Psoas muscle (tissue), 7 donors: ENCODE measurements at regions not wholly inside any gene's neighbourhood (a gene's known extent, or its start where the extent isn't known, plus 50 kb on each side); places are given as distances from the start of the nearest gene placed in this dataset.

Experiments
- ATAC-seq, 4 donors: fragments of 200-7000 bp; cut with Tn5 transposase; one replicate each; pipeline ENCODE4 v1.9.1; 2020; ENCODE audit warnings: moderate library complexity in 3 of 4, mild to moderate bottlenecking in 2 of 4
- DNase-seq, 2 donors: peaks; one replicate each; pipeline ENCODE4 v3.0.0-alpha.2; 2020
- H3K27ac ChIP-seq: fragments of 200-600 bp; one replicate; pipeline ENCODE4 v1.8.0; 2022
- H3K27me3 ChIP-seq, 3 donors: fragments of 200-600 bp in 1 of 3; one replicate each; pipeline versions ENCODE4 v1.6.1 to v1.8.0; 2013 to 2022; ENCODE audit warnings: low read length in 2 of 3, mild to moderate bottlenecking in 2 of 3, moderate library complexity in 1 of 3; ENCODE audit not compliant: insufficient read depth in 3 of 3
- H3K36me3 ChIP-seq, 2 donors: fragments of 200-600 bp in 1 of 2; one replicate each; pipeline versions ENCODE4 v1.6.1 to v1.8.0; 2013 to 2022; ENCODE audit warnings: low read depth in 1 of 2, mild to moderate bottlenecking in 1 of 2, moderate library complexity in 1 of 2; ENCODE audit not compliant: insufficient read depth in 1 of 2
- H3K4me1 ChIP-seq: fragments of 200-600 bp; one replicate; pipeline ENCODE4 v1.8.0; 2022
- H3K4me3 ChIP-seq: fragments of 200-600 bp; one replicate; pipeline ENCODE4 v1.8.0; 2022; ENCODE audit warnings: mild to moderate bottlenecking
- H3K9me3 ChIP-seq: fragments of 200-600 bp; one replicate; pipeline ENCODE4 v1.8.0; 2022
- whole genome bisulfite sequencing, 3 donors: extraction: QIAGEN DNeasy Blood & Tissue Kit; methylation state at CpG; one replicate each; pipeline versions ENCODE4 v1.1.6 to v1.1.7; 2013; 5-methylcytosine and 5-hydroxymethylcytosine counted together
- intact Hi-C, 2 donors: fragments of 100-400 bp; cut with DNase I; formaldehyde crosslinking; loops; one replicate each; pipeline versions ENCODE4 v1.11.0 to v1.14.2; 2022
- TF ChIP-seq, protein P1 (sequence below): fragments of 200-600 bp; IDR thresholded peaks from one replicate; pipeline ENCODE4 v1.8.0; 2022; ENCODE audit warnings: antibody characterized with exemption
- donor health status: healthy with polysubstance abuse.
- donor health status: DM: no; HTN: no; CAD: no; lungs with moderate emphysema.
- donor health status: Bipolar disorder and iron deficiency.
- donor health status: healthy.
- donor health status: DM: yes; HTN: yes; CAD: no.
- donor health status: DM: no; HTN: no; CAD: no.
- donor health status: DM: yes; HTN: yes; CAD: no.

DNA sequence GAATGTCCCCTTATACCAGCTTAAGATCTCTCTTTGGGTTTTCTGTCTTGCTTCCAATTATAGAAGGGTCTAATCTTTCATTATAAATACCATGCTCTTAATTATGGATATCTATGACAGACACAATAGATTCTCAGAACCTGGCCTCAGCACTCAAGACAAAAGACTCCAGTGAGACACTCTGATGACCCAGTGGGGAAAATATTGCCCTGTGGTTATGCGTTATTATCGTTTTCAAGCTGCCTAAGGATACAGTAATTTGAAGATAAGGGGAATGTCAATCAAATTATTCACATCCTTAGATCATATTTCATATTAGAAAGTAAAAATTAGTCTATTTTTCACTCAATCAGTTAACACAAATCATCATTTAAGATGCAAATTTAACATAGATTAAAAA, 748.8 kb downstream of the XPNPEP1 start:
- no peaks in the 10 kb centered on the region for H3K4me1 ChIP-seq
- TF ChIP-seq, protein P1, sequence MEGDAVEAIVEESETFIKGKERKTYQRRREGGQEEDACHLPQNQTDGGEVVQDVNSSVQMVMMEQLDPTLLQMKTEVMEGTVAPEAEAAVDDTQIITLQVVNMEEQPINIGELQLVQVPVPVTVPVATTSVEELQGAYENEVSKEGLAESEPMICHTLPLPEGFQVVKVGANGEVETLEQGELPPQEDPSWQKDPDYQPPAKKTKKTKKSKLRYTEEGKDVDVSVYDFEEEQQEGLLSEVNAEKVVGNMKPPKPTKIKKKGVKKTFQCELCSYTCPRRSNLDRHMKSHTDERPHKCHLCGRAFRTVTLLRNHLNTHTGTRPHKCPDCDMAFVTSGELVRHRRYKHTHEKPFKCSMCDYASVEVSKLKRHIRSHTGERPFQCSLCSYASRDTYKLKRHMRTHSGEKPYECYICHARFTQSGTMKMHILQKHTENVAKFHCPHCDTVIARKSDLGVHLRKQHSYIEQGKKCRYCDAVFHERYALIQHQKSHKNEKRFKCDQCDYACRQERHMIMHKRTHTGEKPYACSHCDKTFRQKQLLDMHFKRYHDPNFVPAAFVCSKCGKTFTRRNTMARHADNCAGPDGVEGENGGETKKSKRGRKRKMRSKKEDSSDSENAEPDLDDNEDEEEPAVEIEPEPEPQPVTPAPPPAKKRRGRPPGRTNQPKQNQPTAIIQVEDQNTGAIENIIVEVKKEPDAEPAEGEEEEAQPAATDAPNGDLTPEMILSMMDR, result no peak
- no peaks in the 10 kb centered on the region for H3K9me3 ChIP-seq
- WGBS, 3 donors, result 46 to 51% (median 51%) methylated on average over 2 of the region's 2 CpGs
- H3K4me3 ChIP-seq, result no peak overlapping the region
- no peaks in the 10 kb centered on the region for H3K36me3 ChIP-seq
- DNase-seq (no peak), ATAC-seq (no peak)
- intact Hi-C loops, result no loop called here
- no peaks in the 10 kb centered on the region for H3K27me3 ChIP-seq
- no peak overlapping the region for H3K27ac ChIP-seq

DNA sequence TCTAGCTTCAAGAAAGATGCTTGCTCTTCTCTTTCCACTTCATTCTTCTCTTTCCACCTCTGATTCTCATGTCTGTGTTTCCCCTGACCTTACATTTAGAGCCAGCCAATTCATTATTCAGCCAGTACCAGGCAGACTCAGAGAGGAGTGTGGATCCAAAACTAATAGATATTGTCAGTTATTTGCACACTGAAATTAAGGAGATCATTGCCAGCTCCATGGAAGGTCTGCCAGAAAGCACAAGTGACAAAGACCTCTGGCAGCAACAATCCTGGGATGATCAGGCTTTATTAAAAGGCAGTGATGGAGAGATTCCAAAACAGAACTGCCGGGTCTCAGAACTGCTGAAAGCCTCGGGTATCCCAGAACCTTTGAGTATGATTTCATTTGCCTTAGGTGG, 749.4 kb downstream of the XPNPEP1 start:
- DNase-seq (no peak), ATAC-seq (no peak)
- Histone ChIP-seq H3K4me1 (no peaks in the 10 kb centered on the region), H3K27ac (no peak overlapping the region), H3K4me3 (no peak overlapping the region), H3K36me3 (no peaks in the 10 kb centered on the region), H3K9me3 (no peaks in the 10 kb centered on the region), H3K27me3 (no peaks in the 10 kb centered on the region)
- TF ChIP-seq, protein P1, result no peak
- WGBS, 3 donors, result 5 to 10% (median 7%) methylated on average over 2 of the region's 2 CpGs
- intact Hi-C loops, result no loop called here

DNA sequence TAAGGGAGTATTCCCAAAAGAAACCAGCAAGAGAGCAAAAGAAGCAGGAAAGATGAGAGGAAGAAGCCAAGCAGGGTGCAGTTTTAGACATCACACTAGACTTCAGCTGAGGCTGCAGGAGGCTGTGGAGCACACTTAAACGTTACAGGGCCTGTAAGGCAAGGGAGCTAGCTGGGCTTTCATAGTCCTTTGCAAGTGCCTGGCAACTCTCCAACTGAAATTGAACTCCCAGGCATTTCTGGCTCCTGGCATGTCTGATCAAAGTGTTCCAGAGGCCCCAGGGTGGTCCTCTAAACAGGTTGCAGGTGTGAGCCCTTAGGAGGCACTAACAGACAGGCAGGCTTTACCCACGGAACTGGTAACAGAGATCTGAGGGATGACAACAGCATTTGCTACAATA, 750.2 kb downstream of the XPNPEP1 start:
- no peak overlapping the region for H3K4me3 ChIP-seq
- intact Hi-C loops, result no loop called here
- H3K27ac ChIP-seq, result no peak overlapping the region
- 27 to 34% (median 31%) methylated on average over 2 of the region's 2 CpGs for WGBS, 3 donors
- H3K27me3 ChIP-seq, result no peaks in the 10 kb centered on the region
- DNase-seq (no peak), ATAC-seq (no peak)
- no peaks in the 10 kb centered on the region for H3K4me1 ChIP-seq
- no peaks in the 10 kb centered on the region for H3K36me3 ChIP-seq
- H3K9me3 ChIP-seq, result peaks cover 2% of the 10 kb centered on the region
- TF ChIP-seq, protein P1, result no peak

DNA sequence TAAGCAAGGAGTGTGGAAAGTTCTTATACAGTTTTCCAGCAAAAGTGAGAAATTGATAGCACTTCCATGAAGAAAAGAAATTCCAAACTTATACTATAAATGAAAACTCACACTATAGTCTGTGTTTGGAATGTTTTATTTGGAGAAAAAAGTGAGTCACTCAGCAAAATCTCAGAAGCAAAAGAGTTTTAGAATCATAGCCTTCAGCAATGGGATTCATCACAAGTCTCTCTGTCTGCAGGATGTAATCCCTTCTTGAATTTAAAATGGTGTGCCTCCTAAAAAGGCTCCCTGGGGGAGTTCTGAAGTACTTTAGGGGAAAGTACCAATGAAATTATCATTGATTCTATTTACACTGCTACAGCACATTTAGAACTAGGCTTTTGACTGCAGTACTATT, 756.4 kb downstream of the XPNPEP1 start:
- H3K27me3 ChIP-seq, result no peaks in the 10 kb centered on the region
- intact Hi-C loops, result no loop called here
- DNase-seq (no peak), ATAC-seq (no peak)
- TF ChIP-seq, protein P1, result no peak
- no peaks in the 10 kb centered on the region for H3K4me1 ChIP-seq
- H3K36me3 ChIP-seq, result no peaks in the 10 kb centered on the region
- H3K4me3 ChIP-seq, result no peak overlapping the region
- H3K9me3 ChIP-seq, result peaks cover 3% of the 10 kb centered on the region
- H3K27ac ChIP-seq, result no peak overlapping the region

DNA sequence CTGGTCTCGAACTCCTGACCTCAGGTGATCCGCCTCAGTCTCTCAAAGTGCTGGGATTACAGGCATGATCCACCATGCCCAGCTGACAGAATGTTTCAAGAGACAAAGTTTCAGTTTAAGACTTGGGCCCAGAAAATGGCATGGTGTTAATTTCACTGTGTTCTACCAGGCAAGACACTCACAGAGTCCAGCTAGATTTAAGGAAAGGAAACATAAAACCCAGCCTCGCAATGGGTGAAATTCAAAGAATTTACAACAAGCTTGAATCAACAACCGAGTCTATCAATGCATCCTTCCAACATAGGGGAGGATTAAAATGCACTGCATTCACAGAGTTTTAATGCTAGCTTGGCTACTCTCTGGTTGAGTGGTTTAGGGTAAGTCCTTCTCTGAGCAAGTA, 764.0 kb downstream of the XPNPEP1 start:
- Histone ChIP-seq H3K27ac (no peak overlapping the region), H3K4me3 (no peak overlapping the region), H3K27me3 (no peaks in the 10 kb centered on the region), H3K9me3 (no peaks in the 10 kb centered on the region), H3K4me1 (no peaks in the 10 kb centered on the region), H3K36me3 (no peaks in the 10 kb centered on the region)
- TF ChIP-seq, protein P1, result no peak
- ATAC-seq (no peak), DNase-seq (no peak)
- intact Hi-C loops, result no loop called here
- 34 to 45% (median 38%) methylated on average over 4 of the region's 4 CpGs for WGBS, 3 donors
